ENCODE measurements at regions not wholly inside any gene's neighbourhood (a gene's known extent, or its start where the extent isn't known, plus 50 kb on each side); places are given as distances from the start of the nearest gene placed in this dataset.

GRCh38 chr19:31574251-31574973, 225.2 kb upstream of the TSHZ3 start:
- Histone ChIP-seq H3K4me3 (replicated peaks; ENCODE audit: insufficient read depth, low read length) (no peak overlapping the region), H3K27me3 (ENCODE audit: insufficient read depth, poor library complexity, severe bottlenecking) (no peaks in the 10 kb centered on the region), H3K27ac (replicated peaks) (no peak overlapping the region)
- TF ChIP-seq REST (IDR thresholded peaks at IDR 0.05; ENCODE audit: insufficient replicate concordance, low read depth) (no peak), SPI1 (IDR thresholded peaks at IDR 0.05; ENCODE audit: borderline replicate concordance, low read depth) (no peak), POLR2AphosphoS5 (IDR thresholded peaks at IDR 0.05; ENCODE audit: low read depth) (no peak), CTCF (IDR thresholded peaks at IDR 0.05; ENCODE audit: insufficient read depth, low read length) (no peak), GABPA (IDR thresholded peaks at IDR 0.05; ENCODE audit: low read depth) (no peak)
- no peak for DNase-seq (ENCODE audit: low read depth in 1 of 2, low spot score in 1 of 2)

GRCh38 chr19:31575846-31576335, 226.7 kb upstream of the TSHZ3 start:
- DNase-seq (ENCODE audit: low read depth in 1 of 2, low spot score in 1 of 2) = no peak
- TF ChIP-seq REST (IDR thresholded peaks at IDR 0.05; ENCODE audit: insufficient replicate concordance, low read depth) (no peak), POLR2AphosphoS5 (IDR thresholded peaks at IDR 0.05; ENCODE audit: low read depth) (no peak), CTCF (IDR thresholded peaks at IDR 0.05; ENCODE audit: insufficient read depth, low read length) (no peak), SPI1 (IDR thresholded peaks at IDR 0.05; ENCODE audit: borderline replicate concordance, low read depth) (no peak), GABPA (IDR thresholded peaks at IDR 0.05; ENCODE audit: low read depth) (no peak)
- H3K27ac ChIP-seq (replicated peaks) = no peak overlapping the region
- no peaks in the 10 kb centered on the region for H3K27me3 ChIP-seq (ENCODE audit: insufficient read depth, poor library complexity, severe bottlenecking)
- no peak overlapping the region for H3K4me3 ChIP-seq (replicated peaks; ENCODE audit: insufficient read depth, low read length)

GRCh38 chr19:31578326-31578725, 229.1 kb upstream of the TSHZ3 start:
- Histone ChIP-seq H3K4me3 (replicated peaks; ENCODE audit: insufficient read depth, low read length) (no peak overlapping the region), H3K27me3 (ENCODE audit: insufficient read depth, poor library complexity, severe bottlenecking) (no peaks in the 10 kb centered on the region), H3K27ac (replicated peaks) (no peak overlapping the region)
- TF ChIP-seq POLR2AphosphoS5 (IDR thresholded peaks at IDR 0.05; ENCODE audit: low read depth) (no peak), CTCF (IDR thresholded peaks at IDR 0.05; ENCODE audit: insufficient read depth, low read length) (no peak), REST (IDR thresholded peaks at IDR 0.05; ENCODE audit: insufficient replicate concordance, low read depth) (no peak), GABPA (IDR thresholded peaks at IDR 0.05; ENCODE audit: low read depth) (no peak), SPI1 (IDR thresholded peaks at IDR 0.05; ENCODE audit: borderline replicate concordance, low read depth) (no peak)
- no peak for DNase-seq (ENCODE audit: low read depth in 1 of 2, low spot score in 1 of 2)

Measured in HL-60 (cell line).